ENCODE measurements at regions not wholly inside any gene's neighbourhood (a gene's known extent, or its start where the extent isn't known, plus 50 kb on each side); places are given as distances from the start of the nearest gene placed in this dataset.
"Not testable (repeated sequence)": the region's sequence is repeated elsewhere in the genome, so short reads cannot be mapped to it uniquely, and the experiment has no call there.

DNA sequence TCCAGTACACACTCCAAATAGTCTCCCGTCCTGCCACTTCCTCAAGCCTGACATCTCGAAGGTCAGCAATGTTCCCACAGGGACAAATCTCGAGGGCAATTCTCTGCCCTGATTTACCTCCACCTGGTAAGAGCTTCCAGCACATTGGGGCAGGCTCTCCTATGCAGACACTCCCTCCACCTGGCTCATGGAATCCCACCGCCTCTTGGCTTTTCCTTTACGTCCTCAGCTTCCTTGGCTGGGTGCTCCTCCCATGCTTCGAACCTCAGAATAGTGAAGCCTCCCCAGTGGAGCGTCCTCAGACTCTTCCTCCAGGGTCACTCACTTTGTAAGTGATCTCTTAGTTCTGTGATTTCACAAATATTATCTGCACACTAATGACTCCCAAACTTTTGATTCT, 205.2 kb upstream of the ECI2 start:
- intact Hi-C loops (cut with micrococcal nuclease) = no loop called here

- intact Hi-C loops (cut with micrococcal nuclease) = no loop called here
Observed at GRCh38 chr6:4338884-4339283, 203.5 kb upstream of the ECI2 start.

DNA sequence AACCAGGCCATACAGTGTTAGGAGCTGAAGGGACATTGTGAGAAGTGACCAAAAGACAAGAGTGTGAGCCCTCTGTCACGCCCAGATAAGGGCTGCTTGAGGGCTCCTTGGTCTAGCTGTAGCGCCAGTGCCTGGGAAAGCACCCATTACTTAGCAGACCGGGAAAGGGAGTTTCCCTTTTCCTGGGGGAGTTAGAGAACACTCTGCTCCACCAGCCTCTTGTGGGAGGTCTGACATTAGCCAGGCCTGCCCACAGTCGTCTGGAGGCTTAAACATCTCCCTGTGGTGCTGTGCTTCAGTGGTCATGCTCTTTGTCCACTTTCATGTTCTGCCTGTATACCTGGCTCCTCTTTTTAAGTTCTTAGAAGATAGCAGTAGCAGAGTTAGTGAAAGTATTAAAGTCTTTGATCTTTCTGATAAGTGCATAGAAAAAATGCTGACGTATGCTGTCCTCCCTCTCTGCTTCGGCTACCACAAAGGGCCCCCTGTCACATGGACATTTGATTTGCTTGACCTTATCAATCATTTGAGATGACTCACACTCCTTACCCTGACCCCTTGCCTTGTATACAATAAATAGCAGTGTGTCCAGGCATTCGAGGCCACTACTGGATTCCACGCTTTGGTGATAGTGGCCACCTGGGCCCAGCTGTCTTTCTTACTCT, 201.5 kb upstream of the ECI2 start:
- intact Hi-C loops (cut with micrococcal nuclease) = no loop called here

DNA sequence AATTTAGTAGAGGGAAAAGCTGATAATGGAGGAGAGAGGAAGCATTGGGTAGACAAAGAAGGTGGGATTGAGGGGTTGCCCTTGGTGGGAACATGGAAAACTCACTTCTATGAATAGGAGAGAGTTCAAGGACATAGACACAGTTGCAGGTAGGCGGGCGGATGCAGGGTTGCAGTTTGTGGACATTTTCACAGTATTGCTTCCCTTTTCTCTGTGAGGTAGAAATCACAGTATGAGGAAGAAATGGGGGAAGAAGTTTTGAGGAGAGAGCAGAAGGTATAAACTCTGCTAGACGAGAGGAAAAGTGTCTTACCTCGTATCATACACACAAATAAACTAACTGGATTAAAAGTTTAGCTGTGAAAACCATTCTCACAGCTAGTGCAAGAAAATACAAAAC, 200.7 kb upstream of the ECI2 start:
- intact Hi-C loops (cut with micrococcal nuclease) = no loop called here

DNA sequence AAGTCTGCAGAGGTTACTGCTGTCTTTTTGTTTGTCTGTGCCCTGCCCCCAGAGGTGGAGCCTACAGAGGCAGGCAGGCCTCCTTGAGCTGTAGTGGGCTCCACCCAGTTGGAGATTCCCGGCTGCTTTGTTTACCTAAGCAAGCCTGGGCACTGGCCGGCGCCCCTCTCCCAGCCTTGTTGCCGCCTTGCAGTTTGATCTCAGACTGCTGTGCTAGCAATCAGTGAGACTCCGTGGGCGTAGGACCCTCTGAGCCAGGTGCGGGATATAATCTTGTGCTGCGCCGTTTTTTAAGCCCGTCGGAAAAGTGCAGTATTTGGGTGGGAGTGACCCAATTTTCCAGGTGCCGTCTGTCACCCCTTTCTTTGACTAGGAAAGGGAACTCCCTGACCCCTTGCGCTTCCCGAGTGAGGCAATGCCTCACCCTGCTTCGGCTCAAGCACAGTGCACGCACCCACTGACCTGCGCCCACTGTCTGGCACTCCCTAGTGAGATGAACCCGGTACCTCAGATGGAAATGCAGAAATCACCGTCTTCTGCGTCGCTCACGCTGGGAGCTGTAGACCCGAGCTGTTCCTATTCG, 198.9 kb upstream of the ECI2 start:
- intact Hi-C loops (cut with micrococcal nuclease) = not testable (repeated sequence)

GRCh38 chr6:4327841-4328240, 192.5 kb upstream of the ECI2 start:
- intact Hi-C loops (cut with micrococcal nuclease) = no loop called here

GRCh38 chr6:4324746-4325145, 189.4 kb upstream of the ECI2 start:
- intact Hi-C loops (cut with micrococcal nuclease) = no loop called here

DNA sequence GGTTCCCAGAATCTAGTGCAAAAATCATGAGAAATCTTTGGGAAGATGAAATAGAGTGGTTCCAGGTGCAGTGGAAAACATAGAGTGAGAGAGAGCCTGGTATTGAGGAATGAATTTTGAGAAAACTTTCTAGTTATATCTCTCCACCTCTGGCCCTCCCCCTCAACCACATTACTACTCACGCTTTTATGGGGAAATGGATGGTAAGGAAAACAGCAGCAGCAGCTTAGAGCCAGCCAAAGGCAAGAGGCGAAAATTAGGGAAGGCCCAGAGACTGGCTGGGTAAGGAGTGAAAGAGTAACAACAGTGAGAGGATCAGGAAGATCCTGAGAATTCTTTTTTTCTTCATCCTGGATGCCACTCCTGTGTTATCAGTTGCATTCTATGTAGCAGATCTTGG, 187.9 kb upstream of the ECI2 start:
- intact Hi-C loops (cut with micrococcal nuclease) = no loop called here

DNA sequence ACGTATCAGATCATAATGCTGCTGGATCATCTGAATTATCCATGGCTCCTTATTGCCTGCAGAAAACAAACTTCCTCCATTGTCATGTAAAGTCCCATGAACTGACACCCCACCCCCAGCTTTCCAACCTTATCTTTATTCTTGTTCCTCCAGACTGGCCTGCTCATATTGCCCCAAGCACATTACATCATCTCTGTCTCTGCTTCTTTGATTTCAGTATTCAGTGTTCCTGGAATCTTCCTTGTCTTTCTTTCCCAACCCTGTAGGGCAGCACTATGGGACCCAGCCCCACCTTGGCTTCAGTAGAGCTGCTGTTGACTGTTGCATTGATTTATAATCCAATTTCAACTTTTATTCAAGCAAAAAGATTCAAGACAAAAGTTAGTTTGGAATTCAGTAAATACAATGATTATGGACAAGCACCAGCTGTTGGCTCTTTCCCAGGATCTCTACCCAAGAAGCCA, 187.5 kb upstream of the ECI2 start:
- intact Hi-C loops (cut with micrococcal nuclease) = no loop called here

GRCh38 chr6:4322134-4322845, 186.9 kb upstream of the ECI2 start:
- intact Hi-C loops (cut with micrococcal nuclease) = no loop called here

DNA sequence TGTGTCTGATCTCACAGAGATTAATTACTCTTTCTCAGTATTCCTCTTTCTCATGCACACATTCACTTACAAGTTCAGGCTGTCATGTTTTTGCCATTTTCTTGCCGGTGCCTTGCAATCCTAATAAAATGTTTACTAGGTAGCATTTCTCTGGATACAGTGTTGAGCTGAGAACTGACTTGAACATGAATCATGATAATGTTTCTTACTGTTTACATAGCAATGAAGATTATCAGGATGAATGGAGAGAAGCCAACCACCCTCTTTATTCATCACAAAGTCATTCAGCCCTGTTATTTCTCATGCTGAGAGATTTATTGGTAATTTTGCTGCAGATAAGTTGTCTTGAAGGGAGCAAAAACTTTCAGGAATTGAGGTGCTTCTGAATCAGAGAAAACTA, 185.5 kb upstream of the ECI2 start:
- intact Hi-C loops (cut with micrococcal nuclease) = no loop called here

GRCh38 chr6:4319981-4320683, 184.8 kb upstream of the ECI2 start:
- intact Hi-C loops (cut with micrococcal nuclease) = no loop called here

DNA sequence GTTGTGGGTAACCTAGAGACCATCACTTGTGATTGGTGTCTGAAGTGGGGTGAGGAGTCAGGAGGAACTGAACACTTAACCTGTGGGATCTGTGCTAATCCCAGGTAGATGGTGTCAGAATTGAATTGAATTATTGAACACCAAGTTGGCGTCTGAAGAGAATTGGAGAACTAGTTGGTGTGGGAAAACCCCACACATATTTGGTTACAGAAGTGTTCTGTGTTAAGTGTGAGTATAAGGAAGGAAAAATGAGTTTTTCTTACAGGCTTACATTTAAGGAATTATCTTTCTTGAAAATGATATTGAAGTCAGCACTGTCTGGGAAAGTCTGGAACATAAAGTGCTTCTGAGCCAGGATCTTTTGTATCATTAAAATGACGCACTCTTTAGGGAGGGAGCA, 182.9 kb upstream of the ECI2 start:
- intact Hi-C loops (cut with micrococcal nuclease) = no loop called here

GRCh38 chr6:4316867-4317400, 181.6 kb upstream of the ECI2 start:
- intact Hi-C loops (cut with micrococcal nuclease) = no loop called here

DNA sequence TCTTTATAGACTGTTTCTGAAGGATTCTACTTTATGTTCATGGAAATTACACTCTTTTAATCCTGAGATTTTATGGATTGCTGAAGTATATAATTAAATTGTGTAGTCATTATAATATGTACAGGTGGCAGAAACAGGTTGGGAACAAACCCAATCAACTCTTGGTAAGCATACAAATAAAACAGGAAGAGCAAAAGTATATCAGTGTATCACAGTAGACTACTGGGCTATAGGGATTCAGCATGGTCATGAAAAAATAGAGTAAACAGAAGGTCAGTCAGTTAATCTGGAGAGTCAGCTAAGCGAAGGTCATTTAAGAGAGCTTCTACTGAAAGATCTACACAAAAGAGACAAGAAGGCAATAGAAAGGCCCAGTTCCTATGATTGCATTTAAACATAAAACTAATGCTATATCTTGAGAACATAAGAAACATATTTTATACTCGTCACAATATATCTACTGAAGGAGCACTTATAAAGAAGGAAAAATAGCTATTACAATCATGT, 178.9 kb upstream of the ECI2 start:
- intact Hi-C loops (cut with micrococcal nuclease) = no loop called here

DNA sequence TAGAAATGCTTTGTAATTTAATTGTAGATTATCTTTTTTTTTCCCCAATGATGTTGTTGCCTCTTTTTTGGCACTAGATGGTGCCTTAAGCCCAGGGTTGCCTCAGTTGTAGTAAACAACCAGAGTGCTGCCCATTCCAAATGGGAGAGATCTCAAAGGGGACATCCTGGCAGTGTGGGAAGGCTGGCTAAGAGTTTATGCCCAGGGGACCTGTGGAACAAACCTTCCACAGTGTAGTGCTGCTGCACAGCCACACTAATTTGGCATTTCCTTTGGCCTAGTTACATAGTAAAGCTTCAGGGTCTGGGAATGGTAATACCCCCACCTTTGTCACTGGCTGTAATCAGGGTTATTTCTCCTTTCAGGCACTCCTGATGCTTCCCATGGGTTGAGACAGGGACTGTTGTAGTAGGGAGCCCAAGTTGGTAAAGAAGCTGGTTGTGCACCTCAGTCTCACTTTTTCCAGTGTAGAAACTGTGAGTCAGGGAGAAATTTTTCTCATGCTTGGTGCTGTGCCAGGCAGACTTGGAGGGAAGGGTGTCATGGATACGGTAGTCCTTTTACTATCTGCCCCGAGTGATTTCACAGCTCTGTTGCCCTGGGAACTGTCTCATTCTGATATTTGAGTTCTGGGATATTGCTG, 177.8 kb upstream of the ECI2 start:
- intact Hi-C loops (cut with micrococcal nuclease) = no loop called here

- intact Hi-C loops (cut with micrococcal nuclease) = no loop called here
Observed at GRCh38 chr6:4311976-4312860, 176.8 kb upstream of the ECI2 start.

GRCh38 chr6:4309540-4309939, 174.2 kb upstream of the ECI2 start:
- intact Hi-C loops (cut with micrococcal nuclease) = no loop called here

- intact Hi-C loops (cut with micrococcal nuclease) = no loop called here
Observed at GRCh38 chr6:4308364-4308763, 173.0 kb upstream of the ECI2 start.

DNA sequence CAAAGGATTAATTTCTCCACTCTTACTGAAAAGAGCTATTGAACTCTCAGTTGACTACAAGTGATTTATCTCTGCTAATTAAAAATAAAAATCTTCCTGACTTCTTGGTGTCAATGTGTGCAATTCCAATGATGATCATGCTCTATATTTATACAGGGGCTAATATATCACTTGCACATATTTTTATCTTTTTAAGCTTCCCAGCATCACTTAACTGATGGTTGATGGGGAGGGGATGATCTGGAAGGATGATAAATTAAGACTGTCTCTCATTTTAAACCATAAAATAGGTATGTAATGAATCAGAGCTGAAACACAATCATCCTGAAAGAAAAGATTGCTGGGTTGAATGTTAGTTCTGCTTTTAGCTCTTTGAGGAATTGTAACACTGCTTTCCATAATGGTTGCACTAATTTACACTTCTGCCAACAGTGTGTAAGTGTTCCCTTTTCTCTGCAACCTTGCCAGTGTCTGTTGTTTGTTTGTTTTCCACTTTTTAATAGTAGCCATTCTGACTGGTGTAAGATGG, 169.6 kb upstream of the ECI2 start:
- intact Hi-C loops (cut with micrococcal nuclease) = no loop called here

Data from T-helper 1 cell treated with Interleukin-12 subunit alpha and Interleukin-12 subunit beta and Interleukin-4 antibody, amounts not matched to agents 30 ng/mL and 1 ng/mL, for 36 hours (primary cell).